HL-60 (cell line): ENCODE measurements at regions not wholly inside any gene's neighbourhood (a gene's known extent, or its start where the extent isn't known, plus 50 kb on each side); places are given as distances from the start of the nearest gene placed in this dataset.

ENCODE experiments used
- DNase-seq, 2 experiments: peaks; one replicate each; pipeline ENCODE4 v3.0.0-alpha.2; 2010 to 2020; ENCODE audit warnings: low read depth in 1 of 2, low spot score in 1 of 2
- H3K27ac ChIP-seq: fragments of 250-450 bp; sonication (Bioruptor Pico); replicated peaks from 2 replicates; pipeline ENCODE4 v1.5.1; 2020; ENCODE audit warnings: mild to moderate bottlenecking, moderate library complexity
- H3K27me3 ChIP-seq: fragments of 250-450 bp; sonication (Bioruptor Pico); 2 replicates; pipeline ENCODE4 v1.5.1; 2021; ENCODE audit warnings: mild to moderate bottlenecking, moderate library complexity; ENCODE audit not compliant: insufficient read depth, poor library complexity, severe bottlenecking
- H3K4me3 ChIP-seq: replicated peaks from 2 replicates; pipeline ENCODE4 v1.5.1; 2011; ENCODE audit warnings: mild to moderate bottlenecking, control low read depth, low read length; ENCODE audit not compliant: insufficient read depth
- CTCF ChIP-seq: IDR thresholded peaks from one replicate; pipeline ENCODE4 v1.5.1; 2011; ENCODE audit warnings: low read length, control low read depth, inconsistent platforms; ENCODE audit not compliant: insufficient read depth
- GABPA ChIP-seq: IDR thresholded peaks from 2 replicates; pipeline ENCODE4 v1.6.1; 2012; ENCODE audit warnings: low read depth
- POLR2AphosphoS5 ChIP-seq: IDR thresholded peaks from 2 replicates; pipeline ENCODE4 v1.6.1; 2012; ENCODE audit warnings: low read depth
- REST ChIP-seq: IDR thresholded peaks from 2 replicates; pipeline ENCODE4 v1.6.1; 2012; ENCODE audit warnings: low read depth; ENCODE audit not compliant: insufficient replicate concordance
- SPI1 ChIP-seq: IDR thresholded peaks from 2 replicates; pipeline ENCODE4 v1.6.1; 2012; ENCODE audit warnings: low read depth, mild to moderate bottlenecking, borderline replicate concordance

GRCh38 chrX:13123857-13124345 is 79.5 kb upstream of the FAM9C start:
- no peak for DNase-seq
- TF ChIP-seq GABPA (no peak), SPI1 (no peak), REST (no peak), CTCF (no peak)
- no peak overlapping the region for H3K27ac ChIP-seq
- no peak overlapping the region for H3K4me3 ChIP-seq
- no peaks in the 10 kb centered on the region for H3K27me3 ChIP-seq

DNA sequence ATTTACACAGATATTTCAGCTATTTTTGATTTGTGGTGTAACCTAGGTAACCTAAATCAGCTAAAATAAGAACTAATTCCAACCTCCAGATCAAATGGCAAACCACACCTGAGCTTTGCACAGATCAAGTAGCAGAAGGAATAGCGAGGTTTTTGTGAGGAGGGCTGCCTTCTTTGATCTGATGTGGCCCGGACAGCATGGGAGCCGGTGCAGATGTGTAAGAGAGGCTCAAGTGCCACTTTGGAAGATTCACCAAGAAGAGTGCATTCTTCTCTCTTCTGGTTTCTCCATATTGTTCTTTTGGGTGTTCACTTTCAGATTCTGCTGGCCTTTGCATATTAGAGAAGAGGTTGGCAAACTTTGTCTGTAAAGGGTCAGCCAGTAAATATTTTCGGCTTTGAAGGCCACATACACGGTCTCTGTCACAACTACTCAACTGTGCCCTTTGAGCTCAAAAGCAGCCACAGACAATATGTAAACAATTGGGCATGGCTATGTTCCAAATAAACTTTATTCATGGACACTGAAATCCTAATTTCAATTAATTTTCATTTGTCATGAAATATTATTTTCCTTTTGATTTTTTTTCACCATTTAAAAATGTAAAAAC is 78.9 kb upstream of the FAM9C start:
- Histone ChIP-seq H3K4me3 (no peak overlapping the region), H3K27ac (no peak overlapping the region), H3K27me3 (no peaks in the 10 kb centered on the region)

GRCh38 chrX:13121020-13121555 is 76.7 kb upstream of the FAM9C start:
- no peak for TF ChIP-seq POLR2AphosphoS5
- TF ChIP-seq REST: no peak
- TF ChIP-seq CTCF: no peak
- no peak for TF ChIP-seq GABPA
- no peak for TF ChIP-seq SPI1

More for the DNA sequence above, 78.9 kb upstream of the FAM9C start:
- TF ChIP-seq REST: no peak
- DNase-seq: no peak

More at GRCh38 chrX:13121020-13121555, 76.7 kb upstream of the FAM9C start:
- no peaks in the 10 kb centered on the region for H3K27me3 ChIP-seq
- H3K27ac ChIP-seq: no peak overlapping the region
- no peak for DNase-seq
- H3K4me3 ChIP-seq: no peak overlapping the region
